GM21528 (cell line): ENCODE measurements at regions not wholly inside any gene's neighbourhood (a gene's known extent, or its start where the extent isn't known, plus 50 kb on each side); places are given as distances from the start of the nearest gene placed in this dataset.
"Not testable (repeated sequence)": the region's sequence is repeated elsewhere in the genome, so short reads cannot be mapped to it uniquely, and the experiment has no call there.

Source experiments
- ATAC-seq: cut with Tn5 transposase; IDR thresholded peaks from one replicate; pipeline ENCODE4 v1.9.1; 2021; ENCODE audit warnings: mild to moderate bottlenecking, moderate library complexity; ENCODE audit not compliant: unreplicated experiment, low FRiP score

- ATAC-seq = peak; percentile 91
These were observed 67.0 kb downstream of the CHRNA1 start for GRCh38 chr2:174697255-174697654.

- ATAC-seq = no peak
These were observed 69.4 kb downstream of the CHRNA1 start for GRCh38 chr2:174694920-174695319.

GRCh38 chr2:174694196-174694878 lies 69.9 kb downstream of the CHRNA1 start:
- no peak for ATAC-seq

- no peak for ATAC-seq
These were observed 70.9 kb downstream of the CHRNA1 start for GRCh38 chr2:174693344-174693743.

GRCh38 chr2:174692256-174692919 lies 71.9 kb downstream of the CHRNA1 start:
- ATAC-seq = no peak

- ATAC-seq = no peak
These were observed 73.0 kb downstream of the CHRNA1 start for GRCh38 chr2:174691201-174691779.

GRCh38 chr2:174690026-174690425 lies 74.2 kb downstream of the CHRNA1 start:
- no peak for ATAC-seq

GRCh38 chr2:174688079-174688478 lies 76.2 kb downstream of the CHRNA1 start:
- no peak for ATAC-seq

- ATAC-seq = no peak
These were observed 77.8 kb downstream of the CHRNA1 start for GRCh38 chr2:174686430-174686829.

GRCh38 chr2:174683392-174683759 lies 80.9 kb downstream of the CHRNA1 start:
- ATAC-seq = no peak

- ATAC-seq = peak; percentile 50
These were observed 81.5 kb downstream of the CHRNA1 start for GRCh38 chr2:174682578-174683391.

GRCh38 chr2:174682007-174682577 lies 82.2 kb downstream of the CHRNA1 start:
- ATAC-seq = peak; percentile 44

- no peak for ATAC-seq
These were observed 82.9 kb downstream of the CHRNA1 start for GRCh38 chr2:174681099-174682006.

- ATAC-seq = no peak
These were observed 82.6 kb upstream of the WIPF1 start for GRCh38 chr2:174680221-174680620.

- ATAC-seq = no peak
These were observed 80.8 kb upstream of the WIPF1 start for GRCh38 chr2:174678395-174678794.

- no peak for ATAC-seq
These were observed 78.0 kb upstream of the WIPF1 start for GRCh38 chr2:174675615-174676014.

- no peak for ATAC-seq
These were observed 76.3 kb upstream of the WIPF1 start for GRCh38 chr2:174673876-174674275.

- ATAC-seq = no peak
These were observed 75.8 kb upstream of the WIPF1 start for GRCh38 chr2:174673440-174673839.

- ATAC-seq = not testable (repeated sequence)
These were observed 73.9 kb upstream of the WIPF1 start for GRCh38 chr2:174671532-174671931.

GRCh38 chr2:174670446-174670845 lies 72.8 kb upstream of the WIPF1 start:
- ATAC-seq = no peak
